GM13977 (cell line): ENCODE measurements at regions not wholly inside any gene's neighbourhood (a gene's known extent, or its start where the extent isn't known, plus 50 kb on each side); places are given as distances from the start of the nearest gene placed in this dataset.

Source experiments
- DNase-seq: peaks from one replicate; pipeline ENCODE4 v3.0.0; 2012; ENCODE audit warnings: low spot score
- CTCF ChIP-seq: IDR thresholded peaks from 2 replicates; pipeline ENCODE4 v1.5.1; 2012; ENCODE audit warnings: mild to moderate bottlenecking, control low read depth; ENCODE audit not compliant: insufficient read depth; ENCODE audit errors: extremely low read depth, missing control alignments
- in situ Hi-C: fragments of 300-500 bp; cut with MboI; formaldehyde crosslinking; loops from one replicate; pipeline ENCODE4 v1.12.0; 2022; ENCODE audit warnings: low sequenced_read_pairs, low pct_unique_long_range_greater_than_20kb, mixed read lengths, inconsistent platforms; ENCODE audit not compliant: unreplicated experiment

GRCh38 chr13:76020421-76020955 is 384.4 kb downstream of the LMO7 start:
- TF ChIP-seq CTCF, result no peak
- in situ Hi-C loops, result loop anchor here (25.0 kb wide), 2 partner anchors 333 to 442 kb away; no protein-coding TSS in a partner anchor
- no peak for DNase-seq

- in situ Hi-C loops, result loop anchor here (10.0 to 25.0 kb wide), 3 partner anchors 145 to 443 kb away; no protein-coding TSS in a partner anchor
- DNase-seq, result no peak
- TF ChIP-seq CTCF, result peak; percentile 40
These were observed 383.4 kb downstream of the LMO7 start for GRCh38 chr13:76019421-76020044.

GRCh38 chr13:76017861-76018556 is 381.9 kb downstream of the LMO7 start:
- in situ Hi-C loops, result loop anchor here (10.0 to 25.0 kb wide), 3 partner anchors 143 to 444 kb away; no protein-coding TSS in a partner anchor
- TF ChIP-seq CTCF, result no peak
- no peak for DNase-seq

GRCh38 chr13:76016799-76017400 is 380.8 kb downstream of the LMO7 start:
- in situ Hi-C loops, result loop anchor here (10.0 to 25.0 kb wide), 3 partner anchors 142 to 445 kb away; no protein-coding TSS in a partner anchor
- DNase-seq, result peak; percentile 18
- TF ChIP-seq CTCF, result peak; percentile 68

- no peak for TF ChIP-seq CTCF
- DNase-seq, result no peak
- in situ Hi-C loops, result loop anchor here (10.0 to 25.0 kb wide), 3 partner anchors 140 to 448 kb away; no protein-coding TSS in a partner anchor
These were observed 378.5 kb downstream of the LMO7 start for GRCh38 chr13:76014406-76015318.
